ENCODE measurements at regions not wholly inside any gene's neighbourhood (a gene's known extent, or its start where the extent isn't known, plus 50 kb on each side); places are given as distances from the start of the nearest gene placed in this dataset.

GRCh38 chr4:1476140-1476513, 69.9 kb upstream of the NKX1-1 start:
- no peak overlapping the region for H3K4me3 ChIP-seq (ENCODE audit: low read depth, low read length, poor library complexity, severe bottlenecking)
- H3K9me3 ChIP-seq (ENCODE audit: low read depth, low read length, poor library complexity, severe bottlenecking) = no peaks in the 10 kb centered on the region
- BruUV-seq (replicated peaks) = no TSS peak
- no peak for DNase-seq (ENCODE audit: low spot score)
- TF ChIP-seq EZH2 (IDR thresholded peaks at IDR 0.05; ENCODE audit: borderline replicate concordance, low read depth, low read length, poor library complexity, severe bottlenecking) = no peak
- TF ChIP-seq CTCF (conservative IDR thresholded peaks at IDR 0.05; ENCODE audit: low read depth, low read length) = no peak
- ChIA-PET POLR2A (ENCODE audit: low non-redundant PET) (no interaction called here), CTCF (no interaction called here)
- intact Hi-C loops (cut with micrococcal nuclease; ENCODE audit: unreplicated experiment) = no loop called here
- no peaks in the 10 kb centered on the region for H3K4me1 ChIP-seq (ENCODE audit: insufficient read depth, low read length, poor library complexity, severe bottlenecking)
- H3K27ac ChIP-seq (ENCODE audit: low read depth, low read length, poor library complexity, severe bottlenecking) = no peak overlapping the region
- H3K36me3 ChIP-seq (ENCODE audit: insufficient read depth, low read length, poor library complexity, severe bottlenecking) = no peaks in the 10 kb centered on the region
- H3K27me3 ChIP-seq (replicated peaks; ENCODE audit: insufficient read depth, low read depth, low read length, poor library complexity) = peaks cover 22% of the 10 kb centered on the region

GRCh38 chr4:1475277-1476139, 69.3 kb upstream of the NKX1-1 start:
- BruUV-seq (replicated peaks) = no TSS peak
- POLR2A ChIA-PET (ENCODE audit: low non-redundant PET) = no interaction called here
- TF ChIP-seq CTCF (conservative IDR thresholded peaks at IDR 0.05; ENCODE audit: low read depth, low read length) = no peak
- no peak for TF ChIP-seq EZH2 (IDR thresholded peaks at IDR 0.05; ENCODE audit: borderline replicate concordance, low read depth, low read length, poor library complexity, severe bottlenecking)

GRCh38 chr4:1474126-1475090, 68.2 kb upstream of the NKX1-1 start:
- POLR2A ChIA-PET (ENCODE audit: low non-redundant PET) = no interaction called here
- Histone ChIP-seq H3K36me3 (ENCODE audit: insufficient read depth, low read length, poor library complexity, severe bottlenecking) (no peaks in the 10 kb centered on the region), H3K9me3 (ENCODE audit: low read depth, low read length, poor library complexity, severe bottlenecking) (no peaks in the 10 kb centered on the region), H3K27ac (ENCODE audit: low read depth, low read length, poor library complexity, severe bottlenecking) (no peak overlapping the region), H3K4me1 (ENCODE audit: insufficient read depth, low read length, poor library complexity, severe bottlenecking) (no peaks in the 10 kb centered on the region), H3K27me3 (replicated peaks; ENCODE audit: insufficient read depth, low read depth, low read length, poor library complexity) (peaks cover 34% of the 10 kb centered on the region), H3K4me3 (ENCODE audit: low read depth, low read length, poor library complexity, severe bottlenecking) (no peak overlapping the region)
- BruUV-seq (replicated peaks) = no TSS peak
- no peak for DNase-seq (ENCODE audit: low spot score)
- CTCF ChIA-PET = no interaction called here
- no peak for TF ChIP-seq EZH2 (IDR thresholded peaks at IDR 0.05; ENCODE audit: borderline replicate concordance, low read depth, low read length, poor library complexity, severe bottlenecking)
- TF ChIP-seq CTCF (conservative IDR thresholded peaks at IDR 0.05; ENCODE audit: low read depth, low read length) = no peak
- intact Hi-C loops (cut with micrococcal nuclease; ENCODE audit: unreplicated experiment) = no loop called here

More at GRCh38 chr4:1475277-1476139, 69.3 kb upstream of the NKX1-1 start:
- no peak for DNase-seq (ENCODE audit: low spot score)
- H3K4me1 ChIP-seq (ENCODE audit: insufficient read depth, low read length, poor library complexity, severe bottlenecking) = no peaks in the 10 kb centered on the region
- CTCF ChIA-PET = no interaction called here
- intact Hi-C loops (cut with micrococcal nuclease; ENCODE audit: unreplicated experiment) = no loop called here
- no peak overlapping the region for H3K4me3 ChIP-seq (ENCODE audit: low read depth, low read length, poor library complexity, severe bottlenecking)
- no peaks in the 10 kb centered on the region for H3K36me3 ChIP-seq (ENCODE audit: insufficient read depth, low read length, poor library complexity, severe bottlenecking)
- peaks cover 28% of the 10 kb centered on the region for H3K27me3 ChIP-seq (replicated peaks; ENCODE audit: insufficient read depth, low read depth, low read length, poor library complexity)
- H3K9me3 ChIP-seq (ENCODE audit: low read depth, low read length, poor library complexity, severe bottlenecking) = no peaks in the 10 kb centered on the region
- H3K27ac ChIP-seq (ENCODE audit: low read depth, low read length, poor library complexity, severe bottlenecking) = no peak overlapping the region

Measured in A673 (cell line).